ENCODE measurements at regions not wholly inside any gene's neighbourhood (a gene's known extent, or its start where the extent isn't known, plus 50 kb on each side); places are given as distances from the start of the nearest gene placed in this dataset.

DNA sequence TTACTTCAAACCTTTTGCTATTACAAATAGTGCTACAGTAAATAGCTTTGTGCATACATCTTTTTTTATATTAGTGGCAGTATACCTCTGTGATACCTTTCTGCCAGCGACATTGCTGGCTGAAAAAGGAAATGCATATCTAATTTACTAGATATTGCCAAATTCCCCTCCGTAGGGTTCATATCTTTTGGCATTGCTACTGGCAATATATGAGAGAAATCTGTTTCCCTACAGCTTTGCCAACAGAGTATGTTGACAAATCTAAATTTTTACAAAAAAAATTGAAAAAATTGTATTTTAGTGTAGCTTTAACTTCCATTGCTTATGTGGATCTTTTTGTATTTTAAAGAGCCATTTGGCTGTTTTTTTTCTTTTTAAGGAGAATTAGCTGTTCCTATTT lies 426.7 kb downstream of the TRIB2 start:
- intact Hi-C loops (cut with DNase I): no loop called here
- no peak for DNase-seq (ENCODE audit: extremely low spot score in 2 of 2)
- no peaks in the 10 kb centered on the region for H3K9me3 ChIP-seq
- TF ChIP-seq, protein P1, sequence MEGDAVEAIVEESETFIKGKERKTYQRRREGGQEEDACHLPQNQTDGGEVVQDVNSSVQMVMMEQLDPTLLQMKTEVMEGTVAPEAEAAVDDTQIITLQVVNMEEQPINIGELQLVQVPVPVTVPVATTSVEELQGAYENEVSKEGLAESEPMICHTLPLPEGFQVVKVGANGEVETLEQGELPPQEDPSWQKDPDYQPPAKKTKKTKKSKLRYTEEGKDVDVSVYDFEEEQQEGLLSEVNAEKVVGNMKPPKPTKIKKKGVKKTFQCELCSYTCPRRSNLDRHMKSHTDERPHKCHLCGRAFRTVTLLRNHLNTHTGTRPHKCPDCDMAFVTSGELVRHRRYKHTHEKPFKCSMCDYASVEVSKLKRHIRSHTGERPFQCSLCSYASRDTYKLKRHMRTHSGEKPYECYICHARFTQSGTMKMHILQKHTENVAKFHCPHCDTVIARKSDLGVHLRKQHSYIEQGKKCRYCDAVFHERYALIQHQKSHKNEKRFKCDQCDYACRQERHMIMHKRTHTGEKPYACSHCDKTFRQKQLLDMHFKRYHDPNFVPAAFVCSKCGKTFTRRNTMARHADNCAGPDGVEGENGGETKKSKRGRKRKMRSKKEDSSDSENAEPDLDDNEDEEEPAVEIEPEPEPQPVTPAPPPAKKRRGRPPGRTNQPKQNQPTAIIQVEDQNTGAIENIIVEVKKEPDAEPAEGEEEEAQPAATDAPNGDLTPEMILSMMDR (IDR thresholded peaks at IDR 0.05): no peak
- TF ChIP-seq POLR2AphosphoS5 (IDR thresholded peaks at IDR 0.05; ENCODE audit: insufficient read depth in 1 of 2, low read depth in 1 of 2) (no peak), POLR2A (IDR thresholded peaks at IDR 0.05) (no peak)
- no peak overlapping the region for H3K27ac ChIP-seq
- no peak overlapping the region for H3K4me3 ChIP-seq
- no peaks in the 10 kb centered on the region for H3K4me1 ChIP-seq
- H3K27me3 ChIP-seq: no peaks in the 10 kb centered on the region
- H3K36me3 ChIP-seq: no peaks in the 10 kb centered on the region

DNA sequence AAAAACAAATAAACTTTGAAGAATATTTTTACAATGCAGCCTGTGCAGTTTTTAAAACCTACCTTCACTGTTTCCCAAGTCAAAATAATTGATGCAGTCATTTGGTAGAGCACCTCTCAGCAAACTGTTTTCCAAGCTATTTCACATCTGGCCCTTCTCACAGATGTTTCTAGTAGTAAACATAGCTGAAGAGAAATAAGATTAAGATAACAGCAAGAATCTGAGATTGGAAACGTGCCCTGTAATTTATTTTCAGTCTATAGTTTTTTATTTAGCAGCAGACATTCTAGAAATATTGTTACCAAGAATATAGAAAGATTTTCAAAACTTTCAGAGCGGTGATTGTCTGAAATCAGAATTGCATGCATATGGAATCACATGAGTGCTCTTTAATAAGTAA lies 440.2 kb downstream of the TRIB2 start:
- H3K9me3 ChIP-seq: no peaks in the 10 kb centered on the region
- intact Hi-C loops (cut with DNase I): no loop called here
- H3K36me3 ChIP-seq: no peaks in the 10 kb centered on the region
- no peak for TF ChIP-seq POLR2A (IDR thresholded peaks at IDR 0.05)
- TF ChIP-seq POLR2AphosphoS5 (IDR thresholded peaks at IDR 0.05; ENCODE audit: insufficient read depth in 1 of 2, low read depth in 1 of 2): no peak
- TF ChIP-seq, protein P1 (IDR thresholded peaks at IDR 0.05): no peak
- H3K27me3 ChIP-seq: no peaks in the 10 kb centered on the region
- no peak overlapping the region for H3K27ac ChIP-seq
- no peak overlapping the region for H3K4me3 ChIP-seq
- H3K4me1 ChIP-seq: no peaks in the 10 kb centered on the region
- no peak for DNase-seq (ENCODE audit: extremely low spot score in 2 of 2)

DNA sequence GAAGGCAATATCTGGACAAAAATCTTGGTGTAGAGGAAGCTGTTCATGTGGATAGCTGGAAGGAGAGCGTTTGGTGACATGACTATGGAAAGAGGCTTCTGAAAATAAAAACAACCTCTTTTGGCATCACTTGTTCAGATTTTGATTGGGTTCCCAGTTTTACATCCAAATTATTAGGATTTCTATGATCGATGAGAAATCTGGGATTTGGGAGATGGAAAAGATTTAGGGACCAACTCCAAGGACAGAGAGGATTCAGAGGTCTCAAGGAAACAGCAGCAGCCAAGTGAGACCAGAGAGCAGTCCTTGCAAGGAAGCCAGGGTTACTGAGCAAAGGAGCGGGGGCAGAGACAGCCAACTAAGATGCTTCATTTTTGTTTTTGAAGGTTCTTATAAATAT lies 441.7 kb downstream of the TRIB2 start:
- TF ChIP-seq, protein P1 (IDR thresholded peaks at IDR 0.05): no peak
- TF ChIP-seq POLR2A (IDR thresholded peaks at IDR 0.05) (no peak), POLR2AphosphoS5 (IDR thresholded peaks at IDR 0.05; ENCODE audit: insufficient read depth in 1 of 2, low read depth in 1 of 2) (no peak)
- H3K4me1 ChIP-seq: no peaks in the 10 kb centered on the region
- H3K27me3 ChIP-seq: no peaks in the 10 kb centered on the region
- intact Hi-C loops (cut with DNase I): no loop called here
- H3K9me3 ChIP-seq: no peaks in the 10 kb centered on the region
- H3K27ac ChIP-seq: no peak overlapping the region
- H3K36me3 ChIP-seq: no peaks in the 10 kb centered on the region
- no peak for DNase-seq (ENCODE audit: extremely low spot score in 2 of 2)
- no peak overlapping the region for H3K4me3 ChIP-seq

DNA sequence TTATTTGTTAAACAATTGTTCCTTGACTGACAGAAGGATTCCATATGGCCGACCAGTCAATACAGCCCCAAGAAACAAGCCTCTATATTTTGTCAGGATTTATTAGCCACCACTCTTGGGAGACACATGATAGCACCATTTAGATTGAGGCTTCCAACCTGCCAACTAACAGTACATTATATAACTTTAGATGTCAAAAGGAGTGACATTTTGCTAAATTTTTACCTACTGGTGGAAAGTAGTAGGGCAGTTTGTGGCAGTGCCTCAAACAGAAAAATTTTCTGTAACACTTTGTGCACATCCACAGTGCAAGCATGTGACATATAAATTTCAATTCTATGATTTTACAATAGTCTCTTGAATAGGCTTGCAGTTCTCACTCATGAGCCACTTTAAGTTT lies 464.0 kb downstream of the TRIB2 start:
- Histone ChIP-seq H3K9me3 (no peaks in the 10 kb centered on the region), H3K36me3 (no peaks in the 10 kb centered on the region), H3K4me1 (no peaks in the 10 kb centered on the region), H3K27ac (no peak overlapping the region), H3K27me3 (no peaks in the 10 kb centered on the region), H3K4me3 (no peak overlapping the region)
- intact Hi-C loops (cut with DNase I): no loop called here
- DNase-seq (ENCODE audit: extremely low spot score in 2 of 2): no peak
- no peak for TF ChIP-seq POLR2AphosphoS5 (IDR thresholded peaks at IDR 0.05; ENCODE audit: insufficient read depth in 1 of 2, low read depth in 1 of 2)
- no peak for TF ChIP-seq POLR2A (IDR thresholded peaks at IDR 0.05)
- TF ChIP-seq, protein P1 (IDR thresholded peaks at IDR 0.05): no peak

DNA sequence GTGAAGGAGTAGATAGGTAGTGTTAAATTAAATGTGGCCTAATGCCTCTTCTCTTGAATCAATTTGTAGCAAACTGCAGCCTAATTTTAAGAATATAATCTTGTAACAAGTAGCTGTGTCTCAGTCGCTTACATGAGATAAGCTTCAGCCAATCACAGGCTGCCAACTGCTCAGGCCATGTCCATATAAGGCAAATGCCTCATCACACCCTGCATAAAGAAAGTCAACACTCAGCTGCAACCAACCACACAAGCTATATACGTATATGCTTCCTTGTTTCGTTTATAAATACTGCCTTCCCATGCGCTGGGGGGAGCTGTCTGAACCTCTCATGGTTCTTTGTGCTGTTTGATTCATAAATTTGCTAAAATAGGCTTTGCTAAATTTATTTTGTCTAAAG lies 476.3 kb downstream of the TRIB2 start:
- Histone ChIP-seq H3K27ac (no peak overlapping the region), H3K4me1 (no peaks in the 10 kb centered on the region), H3K27me3 (no peaks in the 10 kb centered on the region), H3K4me3 (no peak overlapping the region), H3K36me3 (no peaks in the 10 kb centered on the region), H3K9me3 (no peaks in the 10 kb centered on the region)
- TF ChIP-seq, protein P1 (IDR thresholded peaks at IDR 0.05): no peak
- TF ChIP-seq POLR2A (IDR thresholded peaks at IDR 0.05) (no peak), POLR2AphosphoS5 (IDR thresholded peaks at IDR 0.05; ENCODE audit: insufficient read depth in 1 of 2, low read depth in 1 of 2) (no peak)
- intact Hi-C loops (cut with DNase I): no loop called here
- DNase-seq (ENCODE audit: extremely low spot score in 2 of 2): no peak

Measured in vagina (tissue), 2 donors.